ENCODE measurements at regions not wholly inside any gene's neighbourhood (a gene's known extent, or its start where the extent isn't known, plus 50 kb on each side); places are given as distances from the start of the nearest gene placed in this dataset.

- H3K4me3 Mint-ChIP-seq (ENCODE audit: unreplicated experiment) = no peak overlapping the region
- H3K4me1 Mint-ChIP-seq (ENCODE audit: low read depth, unreplicated experiment) = no peaks in the 10 kb centered on the region
- H3K9me3 ChIP-seq (ENCODE audit: insufficient read depth, low read depth, low read length) = peaks cover 2% of the 10 kb centered on the region
- no peak overlapping the region for H3K4me2 ChIP-seq (ENCODE audit: low read length)
- no peaks in the 10 kb centered on the region for H3K4me1 ChIP-seq (ENCODE audit: insufficient read depth, low read length)
- FAIRE-seq = no peak
- no peak for DNase-seq (ENCODE audit: low read depth)
- H3K27ac Mint-ChIP-seq (ENCODE audit: unreplicated experiment) = no peak overlapping the region
- H2AFZ ChIP-seq (ENCODE audit: low read depth, low read length) = no peak overlapping the region
- no peak for TF ChIP-seq EZH2 (IDR thresholded peaks at IDR 0.05; ENCODE audit: insufficient read depth, low read length)
- TF ChIP-seq, protein P1, sequence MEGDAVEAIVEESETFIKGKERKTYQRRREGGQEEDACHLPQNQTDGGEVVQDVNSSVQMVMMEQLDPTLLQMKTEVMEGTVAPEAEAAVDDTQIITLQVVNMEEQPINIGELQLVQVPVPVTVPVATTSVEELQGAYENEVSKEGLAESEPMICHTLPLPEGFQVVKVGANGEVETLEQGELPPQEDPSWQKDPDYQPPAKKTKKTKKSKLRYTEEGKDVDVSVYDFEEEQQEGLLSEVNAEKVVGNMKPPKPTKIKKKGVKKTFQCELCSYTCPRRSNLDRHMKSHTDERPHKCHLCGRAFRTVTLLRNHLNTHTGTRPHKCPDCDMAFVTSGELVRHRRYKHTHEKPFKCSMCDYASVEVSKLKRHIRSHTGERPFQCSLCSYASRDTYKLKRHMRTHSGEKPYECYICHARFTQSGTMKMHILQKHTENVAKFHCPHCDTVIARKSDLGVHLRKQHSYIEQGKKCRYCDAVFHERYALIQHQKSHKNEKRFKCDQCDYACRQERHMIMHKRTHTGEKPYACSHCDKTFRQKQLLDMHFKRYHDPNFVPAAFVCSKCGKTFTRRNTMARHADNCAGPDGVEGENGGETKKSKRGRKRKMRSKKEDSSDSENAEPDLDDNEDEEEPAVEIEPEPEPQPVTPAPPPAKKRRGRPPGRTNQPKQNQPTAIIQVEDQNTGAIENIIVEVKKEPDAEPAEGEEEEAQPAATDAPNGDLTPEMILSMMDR (IDR thresholded peaks at IDR 0.05; ENCODE audit: insufficient read depth, low read depth, low read length) = no peak
- no peak overlapping the region for H3K27ac ChIP-seq (ENCODE audit: low read depth, low read length)
- H3K9me3 Mint-ChIP-seq (ENCODE audit: unreplicated experiment) = peaks cover 9% of the 10 kb centered on the region
- peaks cover 5% of the 10 kb centered on the region for H3K27me3 Mint-ChIP-seq (ENCODE audit: low read depth, unreplicated experiment)
- no peaks in the 10 kb centered on the region for H3K27me3 ChIP-seq (ENCODE audit: insufficient read depth, low read length)
- no peaks in the 10 kb centered on the region for H3K36me3 ChIP-seq (ENCODE audit: insufficient read depth, low read length)
- no peaks in the 10 kb centered on the region for H3K79me2 ChIP-seq (ENCODE audit: insufficient read depth, low read length)
- no peaks in the 10 kb centered on the region for H3K36me3 Mint-ChIP-seq (ENCODE audit: low read depth, unreplicated experiment)
- no peak overlapping the region for H3K4me3 ChIP-seq (ENCODE audit: insufficient read depth, low read depth, low read length)
- H3K9ac ChIP-seq (ENCODE audit: low read length) = no peak overlapping the region
- no peaks in the 10 kb centered on the region for H4K20me1 ChIP-seq (ENCODE audit: insufficient read depth, low read length)
Measured at GRCh38 chr3:137410028-137410427, 354.1 kb upstream of the SOX14 start.

- Histone ChIP-seq H3K79me2 (ENCODE audit: insufficient read depth, low read length) (no peaks in the 10 kb centered on the region), H3K27me3 (ENCODE audit: insufficient read depth, low read length) (no peaks in the 10 kb centered on the region), H3K36me3 (ENCODE audit: insufficient read depth, low read length) (no peaks in the 10 kb centered on the region), H3K27ac (ENCODE audit: low read depth, low read length) (no peak overlapping the region), H4K20me1 (ENCODE audit: insufficient read depth, low read length) (no peaks in the 10 kb centered on the region), H2AFZ (ENCODE audit: low read depth, low read length) (no peak overlapping the region), H3K9me3 (ENCODE audit: insufficient read depth, low read depth, low read length) (peaks cover 7% of the 10 kb centered on the region), H3K4me3 (ENCODE audit: insufficient read depth, low read depth, low read length) (no peak overlapping the region), H3K4me2 (ENCODE audit: low read length) (no peak overlapping the region), H3K9ac (ENCODE audit: low read length) (no peak overlapping the region), H3K4me1 (ENCODE audit: insufficient read depth, low read length) (no peaks in the 10 kb centered on the region)
- Mint-ChIP-seq H3K27ac (ENCODE audit: unreplicated experiment) (no peak overlapping the region), H3K36me3 (ENCODE audit: low read depth, unreplicated experiment) (no peaks in the 10 kb centered on the region), H3K9me3 (ENCODE audit: unreplicated experiment) (peaks cover 5% of the 10 kb centered on the region), H3K4me1 (ENCODE audit: low read depth, unreplicated experiment) (no peaks in the 10 kb centered on the region), H3K4me3 (ENCODE audit: unreplicated experiment) (no peak overlapping the region), H3K27me3 (ENCODE audit: low read depth, unreplicated experiment) (no peaks in the 10 kb centered on the region)
- TF ChIP-seq, protein P1 (IDR thresholded peaks at IDR 0.05; ENCODE audit: insufficient read depth, low read depth, low read length) = no peak
- TF ChIP-seq EZH2 (IDR thresholded peaks at IDR 0.05; ENCODE audit: insufficient read depth, low read length) = no peak
- no peak for DNase-seq (ENCODE audit: low read depth)
- no peak for FAIRE-seq
Measured at GRCh38 chr3:137420198-137420995, 343.7 kb upstream of the SOX14 start.

GRCh38 chr3:137438561-137438960, 325.6 kb upstream of the SOX14 start:
- Histone ChIP-seq H3K9ac (ENCODE audit: low read length) (no peak overlapping the region), H3K27ac (ENCODE audit: low read depth, low read length) (no peak overlapping the region), H3K9me3 (ENCODE audit: insufficient read depth, low read depth, low read length) (no peaks in the 10 kb centered on the region), H3K79me2 (ENCODE audit: insufficient read depth, low read length) (no peaks in the 10 kb centered on the region), H3K4me3 (ENCODE audit: insufficient read depth, low read depth, low read length) (no peak overlapping the region), H3K36me3 (ENCODE audit: insufficient read depth, low read length) (no peaks in the 10 kb centered on the region), H2AFZ (ENCODE audit: low read depth, low read length) (no peak overlapping the region), H3K4me1 (ENCODE audit: insufficient read depth, low read length) (no peaks in the 10 kb centered on the region), H3K27me3 (ENCODE audit: insufficient read depth, low read length) (no peaks in the 10 kb centered on the region), H3K4me2 (ENCODE audit: low read length) (no peak overlapping the region), H4K20me1 (ENCODE audit: insufficient read depth, low read length) (no peaks in the 10 kb centered on the region)
- Mint-ChIP-seq H3K27ac (ENCODE audit: unreplicated experiment) (no peak overlapping the region), H3K4me3 (ENCODE audit: unreplicated experiment) (no peak overlapping the region), H3K27me3 (ENCODE audit: low read depth, unreplicated experiment) (no peaks in the 10 kb centered on the region), H3K4me1 (ENCODE audit: low read depth, unreplicated experiment) (no peaks in the 10 kb centered on the region), H3K9me3 (ENCODE audit: unreplicated experiment) (no peaks in the 10 kb centered on the region), H3K36me3 (ENCODE audit: low read depth, unreplicated experiment) (no peaks in the 10 kb centered on the region)
- TF ChIP-seq, protein P1 (IDR thresholded peaks at IDR 0.05; ENCODE audit: insufficient read depth, low read depth, low read length) = no peak
- TF ChIP-seq EZH2 (IDR thresholded peaks at IDR 0.05; ENCODE audit: insufficient read depth, low read length) = no peak
- no peak for DNase-seq (ENCODE audit: low read depth)
- FAIRE-seq = no peak
